Upper lobe of right lung (tissue), 1 donor: ENCODE measurements at regions not wholly inside any gene's neighbourhood (a gene's known extent, or its start where the extent isn't known, plus 50 kb on each side); places are given as distances from the start of the nearest gene placed in this dataset.

Source experiments
- ATAC-seq: fragments of 200-7000 bp; cut with Tn5 transposase; one replicate; pipeline ENCODE4 v1.9.1; 2020; ENCODE audit warnings: mild to moderate bottlenecking, moderate library complexity
- DNase-seq: peaks from one replicate; pipeline ENCODE4 v3.0.0-alpha.2; 2020
- H3K27ac ChIP-seq: fragments of 200-600 bp; one replicate; pipeline ENCODE4 v1.8.0; 2022
- H3K27me3 ChIP-seq: fragments of 200-600 bp; one replicate; pipeline ENCODE4 v1.8.0; 2022; ENCODE audit warnings: mild to moderate bottlenecking
- H3K36me3 ChIP-seq: fragments of 200-600 bp; one replicate; pipeline ENCODE4 v1.8.0; 2022
- H3K4me1 ChIP-seq: fragments of 200-600 bp; one replicate; pipeline ENCODE4 v1.8.0; 2022
- H3K4me3 ChIP-seq: fragments of 200-600 bp; one replicate; pipeline ENCODE4 v1.8.0; 2022; ENCODE audit warnings: mild to moderate bottlenecking
- H3K9me3 ChIP-seq: fragments of 200-600 bp; one replicate; pipeline ENCODE4 v1.8.0; 2022
- intact Hi-C: fragments of 100-400 bp; cut with DNase I; formaldehyde crosslinking; loops from one replicate; pipeline ENCODE4 v1.11.0; 2022
- TF ChIP-seq, protein P1 (sequence below): fragments of 200-600 bp; IDR thresholded peaks from one replicate; pipeline ENCODE4 v1.8.0; 2022; ENCODE audit warnings: antibody characterized with exemption
- donor health status: DM: no; HTN: yes; CAD: no; lungs with severe emphysema.

DNA sequence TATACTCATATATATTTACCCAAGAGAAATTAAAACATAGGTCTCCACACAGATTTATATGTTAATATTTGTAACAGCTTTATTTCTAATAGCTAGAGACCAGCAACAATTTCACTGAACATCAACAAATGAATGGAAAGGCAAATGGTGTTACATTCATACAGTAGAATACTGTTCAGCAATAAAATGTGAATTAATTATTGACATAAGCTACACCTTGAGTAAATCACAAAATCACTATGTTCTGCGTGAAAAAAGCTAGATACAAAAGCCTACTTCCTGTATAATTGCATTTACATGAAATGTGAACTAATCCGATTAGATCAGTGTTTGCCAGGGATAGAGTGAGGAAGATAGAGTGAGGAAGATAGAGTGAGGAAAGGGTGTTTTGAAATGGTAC, 945.7 kb downstream of the SQOR start:
- no peaks in the 10 kb centered on the region for H3K36me3 ChIP-seq
- H3K4me3 ChIP-seq, result no peak overlapping the region
- intact Hi-C loops, result no loop called here
- H3K4me1 ChIP-seq, result no peaks in the 10 kb centered on the region
- H3K27ac ChIP-seq, result no peak overlapping the region
- TF ChIP-seq, protein P1, sequence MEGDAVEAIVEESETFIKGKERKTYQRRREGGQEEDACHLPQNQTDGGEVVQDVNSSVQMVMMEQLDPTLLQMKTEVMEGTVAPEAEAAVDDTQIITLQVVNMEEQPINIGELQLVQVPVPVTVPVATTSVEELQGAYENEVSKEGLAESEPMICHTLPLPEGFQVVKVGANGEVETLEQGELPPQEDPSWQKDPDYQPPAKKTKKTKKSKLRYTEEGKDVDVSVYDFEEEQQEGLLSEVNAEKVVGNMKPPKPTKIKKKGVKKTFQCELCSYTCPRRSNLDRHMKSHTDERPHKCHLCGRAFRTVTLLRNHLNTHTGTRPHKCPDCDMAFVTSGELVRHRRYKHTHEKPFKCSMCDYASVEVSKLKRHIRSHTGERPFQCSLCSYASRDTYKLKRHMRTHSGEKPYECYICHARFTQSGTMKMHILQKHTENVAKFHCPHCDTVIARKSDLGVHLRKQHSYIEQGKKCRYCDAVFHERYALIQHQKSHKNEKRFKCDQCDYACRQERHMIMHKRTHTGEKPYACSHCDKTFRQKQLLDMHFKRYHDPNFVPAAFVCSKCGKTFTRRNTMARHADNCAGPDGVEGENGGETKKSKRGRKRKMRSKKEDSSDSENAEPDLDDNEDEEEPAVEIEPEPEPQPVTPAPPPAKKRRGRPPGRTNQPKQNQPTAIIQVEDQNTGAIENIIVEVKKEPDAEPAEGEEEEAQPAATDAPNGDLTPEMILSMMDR, result no peak
- DNase-seq (no peak), ATAC-seq (no peak)
- H3K27me3 ChIP-seq, result no peaks in the 10 kb centered on the region
- no peaks in the 10 kb centered on the region for H3K9me3 ChIP-seq

GRCh38 chr15:46580924-46581323, 946.1 kb downstream of the SQOR start:
- Histone ChIP-seq H3K27me3 (no peaks in the 10 kb centered on the region), H3K27ac (no peak overlapping the region), H3K4me1 (no peaks in the 10 kb centered on the region), H3K4me3 (no peak overlapping the region), H3K9me3 (no peaks in the 10 kb centered on the region), H3K36me3 (no peaks in the 10 kb centered on the region)
- no peak for DNase-seq
- ATAC-seq, result no peak
- TF ChIP-seq, protein P1, result no peak
- intact Hi-C loops, result no loop called here

GRCh38 chr15:46589088-46589487, 954.3 kb downstream of the SQOR start:
- H3K27ac ChIP-seq, result no peak overlapping the region
- H3K4me3 ChIP-seq, result no peak overlapping the region
- intact Hi-C loops, result no loop called here
- H3K27me3 ChIP-seq, result no peaks in the 10 kb centered on the region
- H3K4me1 ChIP-seq, result no peaks in the 10 kb centered on the region
- H3K36me3 ChIP-seq, result no peaks in the 10 kb centered on the region
- DNase-seq (no peak), ATAC-seq (no peak)
- no peaks in the 10 kb centered on the region for H3K9me3 ChIP-seq
- TF ChIP-seq, protein P1, result no peak

- intact Hi-C loops, result no loop called here
- no peak for ATAC-seq
- no peaks in the 10 kb centered on the region for H3K4me1 ChIP-seq
Observed at GRCh38 chr15:46591462-46591861, 956.6 kb downstream of the SQOR start.

GRCh38 chr15:46595016-46595415, 960.2 kb downstream of the SQOR start:
- no peak for ATAC-seq
- H3K36me3 ChIP-seq, result no peaks in the 10 kb centered on the region
- no peak for DNase-seq
- intact Hi-C loops, result no loop called here
- no peaks in the 10 kb centered on the region for H3K9me3 ChIP-seq
- H3K4me1 ChIP-seq, result no peaks in the 10 kb centered on the region
- TF ChIP-seq, protein P1, result no peak
- no peak overlapping the region for H3K4me3 ChIP-seq
- H3K27me3 ChIP-seq, result no peaks in the 10 kb centered on the region
- H3K27ac ChIP-seq, result no peak overlapping the region

More at GRCh38 chr15:46591462-46591861, 956.6 kb downstream of the SQOR start:
- no peaks in the 10 kb centered on the region for H3K36me3 ChIP-seq
- H3K27me3 ChIP-seq, result no peaks in the 10 kb centered on the region
- no peak overlapping the region for H3K27ac ChIP-seq
- DNase-seq, result no peak
- no peak overlapping the region for H3K4me3 ChIP-seq
- no peaks in the 10 kb centered on the region for H3K9me3 ChIP-seq
- TF ChIP-seq, protein P1, result no peak

DNA sequence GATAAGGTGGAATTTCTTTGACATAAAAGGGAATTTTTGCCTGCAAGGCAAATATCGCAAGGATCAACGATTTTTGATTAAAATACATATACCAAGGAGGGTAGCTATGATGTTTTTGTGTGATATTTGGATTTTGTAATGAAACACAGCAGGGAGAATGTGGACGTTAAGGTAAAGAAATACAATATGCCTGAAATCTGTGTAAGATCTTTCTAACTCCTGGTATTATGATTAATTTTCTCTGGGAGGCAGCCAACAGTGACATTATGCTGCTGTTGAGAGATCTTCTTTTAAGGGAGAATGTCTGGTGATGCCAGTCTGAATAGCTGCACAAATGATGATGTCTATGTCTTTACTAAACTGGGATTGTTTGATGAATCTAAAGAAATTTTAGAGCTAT, 972.2 kb downstream of the SQOR start:
- Histone ChIP-seq H3K4me1 (no peaks in the 10 kb centered on the region), H3K36me3 (no peaks in the 10 kb centered on the region), H3K27ac (no peak overlapping the region), H3K27me3 (no peaks in the 10 kb centered on the region), H3K4me3 (no peak overlapping the region), H3K9me3 (no peaks in the 10 kb centered on the region)
- DNase-seq (no peak), ATAC-seq (no peak)
- TF ChIP-seq, protein P1, result no peak
- intact Hi-C loops, result no loop called here
